Gastrocnemius medialis (tissue), 4 donors: ENCODE measurements at regions not wholly inside any gene's neighbourhood (a gene's known extent, or its start where the extent isn't known, plus 50 kb on each side); places are given as distances from the start of the nearest gene placed in this dataset.

Experiments
- ATAC-seq, 2 donors: fragments of 150-250 bp; one replicate each; pipeline ENCODE4 v1.9.1; 2016
- DNase-seq, 2 donors: peaks; one replicate each; pipeline ENCODE4 v3.0.0-alpha.2; 2019
- H3K27ac ChIP-seq, 4 donors: fragments of 200-600 bp; sonication (generic); 1 replicate in 1 of 4; 2 replicates in 3 of 4; pipeline ENCODE4 v1.5.1; 2016 to 2018; ENCODE audit warnings: mild to moderate bottlenecking in 2 of 4, moderate library complexity in 1 of 4
- H3K27me3 ChIP-seq, 3 donors: fragments of 200-600 bp; sonication (generic) in 2 of 3; 1 replicate in 1 of 3; 2 replicates in 2 of 3; pipeline versions ENCODE4 v1.5.1 to v1.6.0; 2016 to 2019; ENCODE audit warnings: mild to moderate bottlenecking in 1 of 3, moderate library complexity in 1 of 3
- H3K36me3 ChIP-seq, 2 donors: fragments of 200-600 bp; sonication (generic) in 1 of 2; one replicate each; pipeline ENCODE4 v1.5.1; 2017 to 2018
- H3K4me1 ChIP-seq, 2 donors: fragments of 200-600 bp; sonication (generic) in 1 of 2; one replicate each; pipeline ENCODE4 v1.5.1; 2016 to 2017; ENCODE audit warnings: mild to moderate bottlenecking in 2 of 2
- H3K4me3 ChIP-seq, 4 donors: fragments of 200-600 bp; sonication (generic) in 3 of 4; 1 replicate in 1 of 4; 2 replicates in 3 of 4; pipeline ENCODE4 v1.5.1; 2016 to 2019; ENCODE audit warnings: mild to moderate bottlenecking in 2 of 4
- H3K9me3 ChIP-seq, 3 donors: fragments of 200-600 bp; sonication (generic) in 2 of 3; 1 replicate in 1 of 3; 2 replicates in 2 of 3; pipeline ENCODE4 v1.5.1; 2016 to 2019
- POLR2A ChIP-seq, 2 donors: fragments of 450-650 bp; IDR thresholded peaks; one replicate each; pipeline ENCODE4 v1.6.1; 2017; ENCODE audit warnings: antibody characterized with exemption in 2 of 2, mild to moderate bottlenecking in 2 of 2, moderate library complexity in 2 of 2
- in situ Hi-C, 4 donors: fragments of 200-750 bp; cut with MboI; loops; one replicate each; pipeline versions ENCODE4 v1.15.0 to v1.8.0; 2017; ENCODE audit warnings: low sequenced_read_pairs in 4 of 4
- intact Hi-C: fragments of 100-400 bp; cut with DNase I; formaldehyde crosslinking; loops from one replicate; pipeline ENCODE4 v1.15.1; 2023; ENCODE audit warnings: low total_unique reads
- TF ChIP-seq, protein P1 (sequence below), 5 experiments: fragments of 450-650 bp in 3 of 5; fragments of 200-600 bp in 2 of 5; sonication (generic) in 2 of 5; IDR thresholded peaks in 4 of 5; conservative IDR thresholded peaks in 1 of 5; 1 replicate in 4 of 5; 2 replicates in 1 of 5; pipeline ENCODE4 v1.5.1; 2016 to 2019; ENCODE audit warnings: antibody characterized with exemption in 5 of 5, mild to moderate bottlenecking in 3 of 5, moderate library complexity in 3 of 5

DNA sequence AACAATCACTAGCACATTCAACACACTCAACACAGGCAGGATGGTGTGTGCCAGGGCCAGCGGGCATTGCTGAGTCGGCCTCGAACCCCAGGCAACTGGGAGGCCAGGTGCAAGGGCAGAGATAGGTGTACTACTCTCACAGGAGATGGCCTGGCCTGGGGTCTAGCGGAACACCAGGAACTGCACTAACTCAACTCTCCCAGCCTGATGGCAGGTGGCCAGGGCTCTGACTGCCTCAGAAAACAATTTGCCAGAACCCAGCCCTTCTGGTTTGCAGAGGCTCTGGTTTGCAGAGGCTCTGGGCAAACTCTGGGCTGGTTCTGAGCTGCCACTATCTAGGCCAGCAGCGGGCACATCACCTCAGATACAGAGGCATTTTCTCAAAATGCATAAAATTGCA lies 229.2 kb upstream of the CHRNA7 start:
- H3K27ac ChIP-seq = peak overlapping the region in 1 of 4 donors; percentile 88
- intact Hi-C loops (no loop called here), in situ Hi-C loops (no loop called here)
- no peak overlapping the region for H3K4me3 ChIP-seq
- no peaks in the 10 kb centered on the region for H3K27me3 ChIP-seq
- TF ChIP-seq, protein P1, sequence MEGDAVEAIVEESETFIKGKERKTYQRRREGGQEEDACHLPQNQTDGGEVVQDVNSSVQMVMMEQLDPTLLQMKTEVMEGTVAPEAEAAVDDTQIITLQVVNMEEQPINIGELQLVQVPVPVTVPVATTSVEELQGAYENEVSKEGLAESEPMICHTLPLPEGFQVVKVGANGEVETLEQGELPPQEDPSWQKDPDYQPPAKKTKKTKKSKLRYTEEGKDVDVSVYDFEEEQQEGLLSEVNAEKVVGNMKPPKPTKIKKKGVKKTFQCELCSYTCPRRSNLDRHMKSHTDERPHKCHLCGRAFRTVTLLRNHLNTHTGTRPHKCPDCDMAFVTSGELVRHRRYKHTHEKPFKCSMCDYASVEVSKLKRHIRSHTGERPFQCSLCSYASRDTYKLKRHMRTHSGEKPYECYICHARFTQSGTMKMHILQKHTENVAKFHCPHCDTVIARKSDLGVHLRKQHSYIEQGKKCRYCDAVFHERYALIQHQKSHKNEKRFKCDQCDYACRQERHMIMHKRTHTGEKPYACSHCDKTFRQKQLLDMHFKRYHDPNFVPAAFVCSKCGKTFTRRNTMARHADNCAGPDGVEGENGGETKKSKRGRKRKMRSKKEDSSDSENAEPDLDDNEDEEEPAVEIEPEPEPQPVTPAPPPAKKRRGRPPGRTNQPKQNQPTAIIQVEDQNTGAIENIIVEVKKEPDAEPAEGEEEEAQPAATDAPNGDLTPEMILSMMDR (IDR thresholded peaks at IDR 0.05 in 4 of 5, conservative IDR thresholded peaks at IDR 0.05 in 1 of 5) = no peak
- no peak for TF ChIP-seq POLR2A (IDR thresholded peaks at IDR 0.05)
- no peaks in the 10 kb centered on the region for H3K9me3 ChIP-seq
- no peaks in the 10 kb centered on the region for H3K36me3 ChIP-seq
- peak in 1 of 2 donors; percentile 29 for DNase-seq
- ATAC-seq = no peak
- H3K4me1 ChIP-seq = peaks cover 0 to 10% of the 10 kb centered on the region in 2 donors

DNA sequence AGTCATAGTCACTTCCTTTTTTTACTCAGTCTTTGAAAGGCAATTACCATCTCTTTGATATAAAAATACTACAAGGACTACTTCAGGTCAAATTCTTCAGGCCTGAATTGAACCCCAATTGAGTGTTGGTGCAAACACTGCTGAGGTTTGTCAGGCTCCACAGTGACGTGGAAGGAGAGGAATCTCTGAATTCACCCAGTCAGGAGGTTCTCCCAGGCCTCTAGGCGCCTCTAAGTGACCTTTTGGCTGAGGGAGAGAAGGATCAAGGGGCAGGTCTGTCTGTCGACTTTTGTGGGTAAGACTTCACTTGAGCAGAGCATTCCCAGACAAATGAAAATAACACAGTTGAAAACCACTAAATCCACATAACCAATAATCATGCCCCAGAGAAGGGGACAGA lies 227.6 kb upstream of the CHRNA7 start:
- no peak overlapping the region for H3K4me3 ChIP-seq
- DNase-seq = no peak
- H3K36me3 ChIP-seq = no peaks in the 10 kb centered on the region
- no peak for ATAC-seq
- in situ Hi-C loops (no loop called here), intact Hi-C loops (no loop called here)
- no peaks in the 10 kb centered on the region for H3K9me3 ChIP-seq
- H3K4me1 ChIP-seq = peaks cover 0 to 10% of the 10 kb centered on the region in 2 donors
- no peak for TF ChIP-seq POLR2A (IDR thresholded peaks at IDR 0.05)
- TF ChIP-seq, protein P1 (IDR thresholded peaks at IDR 0.05 in 4 of 5, conservative IDR thresholded peaks at IDR 0.05 in 1 of 5) = no peak
- H3K27ac ChIP-seq = no peak overlapping the region
- H3K27me3 ChIP-seq = no peaks in the 10 kb centered on the region

DNA sequence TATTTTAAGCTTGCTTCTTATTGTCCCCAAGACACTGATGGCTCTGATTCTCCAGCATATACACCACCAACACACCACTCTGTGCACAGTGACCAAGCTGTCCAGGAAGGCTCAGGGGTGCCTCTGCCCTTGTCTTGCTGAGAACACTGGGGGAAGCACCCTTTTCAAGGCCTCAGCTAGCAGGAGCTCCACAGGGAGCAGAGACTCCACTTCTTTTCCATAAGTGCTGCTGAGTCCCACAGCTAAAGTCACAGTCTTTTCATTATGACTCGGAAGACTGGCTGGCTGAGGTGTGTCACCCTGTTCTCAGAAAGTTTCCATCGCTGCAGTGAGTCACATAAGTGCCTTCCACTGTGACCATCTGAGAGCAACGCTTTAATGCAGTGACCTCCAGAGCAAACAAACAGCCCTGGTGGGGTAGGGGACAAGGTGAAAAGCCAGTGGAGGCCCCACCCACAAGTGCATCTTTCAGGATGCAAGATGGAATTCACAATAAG lies 226.9 kb upstream of the CHRNA7 start:
- TF ChIP-seq, protein P1 (IDR thresholded peaks at IDR 0.05 in 4 of 5, conservative IDR thresholded peaks at IDR 0.05 in 1 of 5) = no peak
- TF ChIP-seq POLR2A (IDR thresholded peaks at IDR 0.05) = no peak
- H3K4me1 ChIP-seq = peaks cover 0 to 10% of the 10 kb centered on the region in 2 donors
- H3K9me3 ChIP-seq = no peaks in the 10 kb centered on the region
- H3K4me3 ChIP-seq = no peak overlapping the region
- H3K27me3 ChIP-seq = no peaks in the 10 kb centered on the region
- DNase-seq = no peak
- H3K36me3 ChIP-seq = no peaks in the 10 kb centered on the region
- in situ Hi-C loops (no loop called here), intact Hi-C loops (no loop called here)
- H3K27ac ChIP-seq = no peak overlapping the region
- no peak for ATAC-seq

DNA sequence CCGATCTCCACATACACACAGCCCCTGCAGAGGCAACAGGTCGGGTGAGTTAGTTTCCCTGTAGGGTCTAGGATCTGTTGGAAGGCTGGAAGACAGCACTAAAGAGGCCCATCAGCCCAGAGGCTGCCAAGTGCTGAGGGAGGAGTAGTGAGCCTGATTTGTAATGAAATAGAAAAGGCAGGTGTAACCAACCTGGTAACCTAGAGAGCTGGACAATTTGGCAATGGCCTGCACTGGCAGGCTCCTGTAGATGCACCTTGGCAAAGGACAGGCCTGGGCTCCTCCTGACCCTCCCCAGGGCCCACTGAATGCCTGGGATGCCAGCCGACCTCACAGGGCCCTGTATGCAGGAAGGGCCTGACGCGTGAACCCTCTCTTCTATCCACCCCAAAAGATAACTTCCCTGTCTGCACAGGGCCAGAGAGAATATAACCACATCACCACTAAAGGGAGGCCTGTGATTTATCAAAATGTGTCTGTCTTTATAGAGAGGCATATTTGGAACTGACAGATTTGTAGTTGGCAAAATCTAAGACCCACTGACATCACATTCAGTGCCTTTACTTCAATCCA lies 225.1 kb upstream of the CHRNA7 start:
- Histone ChIP-seq H3K27ac (no peak overlapping the region), H3K27me3 (no peaks in the 10 kb centered on the region), H3K36me3 (no peaks in the 10 kb centered on the region), H3K4me1 (peaks cover 0 to 10% of the 10 kb centered on the region in 2 donors), H3K4me3 (no peak overlapping the region), H3K9me3 (no peaks in the 10 kb centered on the region)
- in situ Hi-C loops (no loop called here), intact Hi-C loops (no loop called here)
- no peak for DNase-seq
- TF ChIP-seq, protein P1 (IDR thresholded peaks at IDR 0.05 in 4 of 5, conservative IDR thresholded peaks at IDR 0.05 in 1 of 5) = no peak
- ATAC-seq = no peak

DNA sequence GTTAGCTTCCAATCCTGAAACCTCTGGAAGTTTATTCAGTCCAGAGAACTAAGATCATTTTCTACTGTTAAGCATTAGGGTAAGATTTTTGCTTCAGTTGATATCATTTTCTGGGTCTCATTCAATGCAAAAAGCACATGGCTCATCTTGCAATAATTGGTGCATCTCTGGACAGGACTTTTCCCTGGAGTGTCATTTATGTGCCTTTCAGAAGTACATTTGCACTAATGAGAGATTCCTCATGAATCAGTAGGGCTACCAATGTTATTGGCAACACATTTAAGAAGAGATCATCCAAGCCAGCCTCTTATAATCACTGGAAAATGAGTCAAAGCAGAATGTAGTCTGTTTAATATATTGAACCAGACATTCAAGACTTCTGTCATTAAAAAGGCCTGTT lies 224.2 kb upstream of the CHRNA7 start:
- H3K27ac ChIP-seq = no peak overlapping the region
- in situ Hi-C loops = no loop called here
- H3K36me3 ChIP-seq = no peaks in the 10 kb centered on the region
- peaks cover 0 to 5% of the 10 kb centered on the region in 2 donors for H3K4me1 ChIP-seq
- no peak for DNase-seq
- H3K9me3 ChIP-seq = no peaks in the 10 kb centered on the region
- no peaks in the 10 kb centered on the region for H3K27me3 ChIP-seq
- intact Hi-C loops = no loop called here
- ATAC-seq = no peak
- TF ChIP-seq, protein P1 (IDR thresholded peaks at IDR 0.05 in 4 of 5, conservative IDR thresholded peaks at IDR 0.05 in 1 of 5) = no peak
- TF ChIP-seq POLR2A (IDR thresholded peaks at IDR 0.05) = no peak
- no peak overlapping the region for H3K4me3 ChIP-seq
